Liver (tissue), 8 donors: ENCODE measurements at regions not wholly inside any gene's neighbourhood (a gene's known extent, or its start where the extent isn't known, plus 50 kb on each side); places are given as distances from the start of the nearest gene placed in this dataset.

Experiments used
- DNase-seq: peaks from one replicate; pipeline ENCODE4 v3.0.0-alpha.2; 2017; ENCODE audit warnings: low spot score
- H3K27ac ChIP-seq, 2 donors: one replicate each; pipeline ENCODE4 v1.7.0; 2013; ENCODE audit warnings: inconsistent platforms in 2 of 2, low read length in 2 of 2, control low read depth in 1 of 2, low read depth in 1 of 2, mild to moderate bottlenecking in 1 of 2
- H3K27me3 ChIP-seq, 4 donors: one replicate each; pipeline versions ENCODE4 v1.6.1 to v1.7.0; 2013; ENCODE audit warnings: low read length in 3 of 4, inconsistent platforms in 1 of 4, mild to moderate bottlenecking in 1 of 4, moderate library complexity in 1 of 4; ENCODE audit not compliant: control insufficient read depth in 4 of 4, insufficient read depth in 4 of 4
- H3K36me3 ChIP-seq, 4 donors: one replicate each; pipeline versions ENCODE4 v1.6.1 to v1.7.0; 2013; ENCODE audit warnings: low read length in 3 of 4, mild to moderate bottlenecking in 3 of 4, low read depth in 1 of 4, moderate library complexity in 1 of 4; ENCODE audit not compliant: control insufficient read depth in 4 of 4, insufficient read depth in 3 of 4
- H3K4me1 ChIP-seq, 4 donors: one replicate each; pipeline versions ENCODE4 v1.6.1 to v1.7.0; 2013; ENCODE audit warnings: low read length in 3 of 4, mild to moderate bottlenecking in 3 of 4, moderate library complexity in 1 of 4; ENCODE audit not compliant: control insufficient read depth in 4 of 4, insufficient read depth in 4 of 4
- H3K4me3 ChIP-seq, 3 donors: one replicate each; pipeline versions ENCODE4 v1.6.1 to v1.7.0; 2013; ENCODE audit warnings: low read length in 3 of 3, control low read depth in 1 of 3, low read depth in 1 of 3, mild to moderate bottlenecking in 1 of 3
- H3K9ac ChIP-seq, 2 donors: one replicate each; pipeline ENCODE4 v1.7.0; 2013; ENCODE audit warnings: low read length in 2 of 2, mild to moderate bottlenecking in 2 of 2, moderate library complexity in 2 of 2, control low read depth in 1 of 2, low read depth in 1 of 2
- H3K9me3 ChIP-seq, 4 donors: one replicate each; pipeline versions ENCODE4 v1.6.1 to v1.7.0; 2013; ENCODE audit warnings: low read length in 3 of 4; ENCODE audit not compliant: control insufficient read depth in 4 of 4
- EGR1 ChIP-seq, 2 donors: IDR thresholded peaks; 2 replicates each; pipeline ENCODE4 v1.6.1; 2016 to 2018; ENCODE audit warnings: antibody characterized with exemption in 2 of 2, low read depth in 2 of 2
- FOXA1 ChIP-seq: IDR thresholded peaks from 2 replicates; pipeline ENCODE4 v1.6.1; 2016; ENCODE audit warnings: antibody characterized with exemption
- GABPA ChIP-seq, 2 donors: IDR thresholded peaks in 1 of 2; conservative IDR thresholded peaks in 1 of 2; 2 replicates each; pipeline ENCODE4 v1.6.1; 2016; ENCODE audit warnings: antibody characterized with exemption in 2 of 2, mild to moderate bottlenecking in 1 of 2, moderate library complexity in 1 of 2
- HNF4A ChIP-seq, 2 donors: conservative IDR thresholded peaks; 2 replicates each; pipeline ENCODE4 v1.6.1; 2016; ENCODE audit warnings: antibody characterized with exemption in 2 of 2, mild to moderate bottlenecking in 2 of 2
- HNF4G ChIP-seq: IDR thresholded peaks from 2 replicates; pipeline ENCODE4 v1.6.1; 2016; ENCODE audit warnings: antibody characterized with exemption
- JUND ChIP-seq, 2 donors: IDR thresholded peaks; 2 replicates each; pipeline ENCODE4 v1.6.1; 2016; ENCODE audit warnings: antibody characterized with exemption in 2 of 2
- NR2F2 ChIP-seq: IDR thresholded peaks from 2 replicates; pipeline ENCODE4 v1.6.1; 2016; ENCODE audit warnings: antibody characterized with exemption
- RAD21 ChIP-seq, 2 donors: IDR thresholded peaks; 2 replicates each; pipeline ENCODE4 v1.6.1; 2016; ENCODE audit warnings: antibody characterized with exemption in 2 of 2, mild to moderate bottlenecking in 2 of 2
- REST ChIP-seq: IDR thresholded peaks from 2 replicates; pipeline ENCODE4 v1.6.1; 2016; ENCODE audit warnings: antibody characterized with exemption, mild to moderate bottlenecking
- RXRA ChIP-seq, 2 donors: IDR thresholded peaks; 2 replicates each; pipeline ENCODE4 v1.6.1; 2017 to 2018; ENCODE audit warnings: antibody characterized with exemption in 2 of 2, mild to moderate bottlenecking in 1 of 2
- SP1 ChIP-seq: IDR thresholded peaks from 2 replicates; pipeline ENCODE4 v1.6.1; 2018; ENCODE audit warnings: antibody characterized with exemption, mild to moderate bottlenecking
- TAF1 ChIP-seq: conservative IDR thresholded peaks from 2 replicates; pipeline ENCODE4 v1.6.1; 2016; ENCODE audit warnings: antibody characterized with exemption, mild to moderate bottlenecking
- WGBS: extraction: QIAGEN DNeasy Blood & Tissue Kit; methylation state at CpG from one replicate; pipeline ENCODE4 v1.1.7; 2013; 5-methylcytosine and 5-hydroxymethylcytosine counted together
- TF ChIP-seq, protein P1 (sequence below): IDR thresholded peaks from 2 replicates; pipeline ENCODE4 v1.6.1; 2016; ENCODE audit warnings: antibody characterized with exemption
- TF ChIP-seq, protein P2 (sequence below): IDR thresholded peaks from 2 replicates; pipeline ENCODE4 v1.6.1; 2016; ENCODE audit warnings: antibody characterized with exemption
- TF ChIP-seq, protein P3 (sequence below): IDR thresholded peaks from 2 replicates; pipeline ENCODE4 v1.6.1; 2016; ENCODE audit warnings: antibody characterized with exemption
- TF ChIP-seq, protein P4 (sequence below): fragments of 150-350 bp; IDR thresholded peaks from 2 replicates; pipeline ENCODE4 v1.5.1; 2017; ENCODE audit warnings: improper control_type of control experiment, low read depth, low read length; ENCODE audit not compliant: missing input control
- donor health status: healthy.
- donor health status: healthy.
- donor health status: healthy.
- donor health status: healthy.
- donor health status: healthy.

- TF ChIP-seq, protein P1, sequence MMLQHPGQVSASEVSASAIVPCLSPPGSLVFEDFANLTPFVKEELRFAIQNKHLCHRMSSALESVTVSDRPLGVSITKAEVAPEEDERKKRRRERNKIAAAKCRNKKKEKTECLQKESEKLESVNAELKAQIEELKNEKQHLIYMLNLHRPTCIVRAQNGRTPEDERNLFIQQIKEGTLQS = no peak
- TF ChIP-seq SP1 (no peak), RXRA (IDR thresholded peaks at IDR 0.05) (no peak), TAF1 (no peak), HNF4A (conservative IDR thresholded peaks at IDR 0.05) (no peak), EGR1 (IDR thresholded peaks at IDR 0.05; ENCODE audit: low read depth in 2 of 2) (no peak), JUND (IDR thresholded peaks at IDR 0.05) (no peak), FOXA1 (no peak), NR2F2 (no peak), RAD21 (IDR thresholded peaks at IDR 0.05) (no peak), REST (no peak), HNF4G (no peak)
- TF ChIP-seq, protein P2, sequence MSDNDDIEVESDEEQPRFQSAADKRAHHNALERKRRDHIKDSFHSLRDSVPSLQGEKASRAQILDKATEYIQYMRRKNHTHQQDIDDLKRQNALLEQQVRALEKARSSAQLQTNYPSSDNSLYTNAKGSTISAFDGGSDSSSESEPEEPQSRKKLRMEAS = no peak
- TF ChIP-seq, protein P3, sequence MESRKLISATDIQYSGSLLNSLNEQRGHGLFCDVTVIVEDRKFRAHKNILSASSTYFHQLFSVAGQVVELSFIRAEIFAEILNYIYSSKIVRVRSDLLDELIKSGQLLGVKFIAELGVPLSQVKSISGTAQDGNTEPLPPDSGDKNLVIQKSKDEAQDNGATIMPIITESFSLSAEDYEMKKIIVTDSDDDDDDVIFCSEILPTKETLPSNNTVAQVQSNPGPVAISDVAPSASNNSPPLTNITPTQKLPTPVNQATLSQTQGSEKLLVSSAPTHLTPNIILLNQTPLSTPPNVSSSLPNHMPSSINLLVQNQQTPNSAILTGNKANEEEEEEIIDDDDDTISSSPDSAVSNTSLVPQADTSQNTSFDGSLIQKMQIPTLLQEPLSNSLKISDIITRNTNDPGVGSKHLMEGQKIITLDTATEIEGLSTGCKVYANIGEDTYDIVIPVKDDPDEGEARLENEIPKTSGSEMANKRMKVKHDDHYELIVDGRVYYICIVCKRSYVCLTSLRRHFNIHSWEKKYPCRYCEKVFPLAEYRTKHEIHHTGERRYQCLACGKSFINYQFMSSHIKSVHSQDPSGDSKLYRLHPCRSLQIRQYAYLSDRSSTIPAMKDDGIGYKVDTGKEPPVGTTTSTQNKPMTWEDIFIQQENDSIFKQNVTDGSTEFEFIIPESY = no peak
- TF ChIP-seq, protein P4, sequence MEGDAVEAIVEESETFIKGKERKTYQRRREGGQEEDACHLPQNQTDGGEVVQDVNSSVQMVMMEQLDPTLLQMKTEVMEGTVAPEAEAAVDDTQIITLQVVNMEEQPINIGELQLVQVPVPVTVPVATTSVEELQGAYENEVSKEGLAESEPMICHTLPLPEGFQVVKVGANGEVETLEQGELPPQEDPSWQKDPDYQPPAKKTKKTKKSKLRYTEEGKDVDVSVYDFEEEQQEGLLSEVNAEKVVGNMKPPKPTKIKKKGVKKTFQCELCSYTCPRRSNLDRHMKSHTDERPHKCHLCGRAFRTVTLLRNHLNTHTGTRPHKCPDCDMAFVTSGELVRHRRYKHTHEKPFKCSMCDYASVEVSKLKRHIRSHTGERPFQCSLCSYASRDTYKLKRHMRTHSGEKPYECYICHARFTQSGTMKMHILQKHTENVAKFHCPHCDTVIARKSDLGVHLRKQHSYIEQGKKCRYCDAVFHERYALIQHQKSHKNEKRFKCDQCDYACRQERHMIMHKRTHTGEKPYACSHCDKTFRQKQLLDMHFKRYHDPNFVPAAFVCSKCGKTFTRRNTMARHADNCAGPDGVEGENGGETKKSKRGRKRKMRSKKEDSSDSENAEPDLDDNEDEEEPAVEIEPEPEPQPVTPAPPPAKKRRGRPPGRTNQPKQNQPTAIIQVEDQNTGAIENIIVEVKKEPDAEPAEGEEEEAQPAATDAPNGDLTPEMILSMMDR = no peak
- peaks cover 0 to 4% (median 0%) of the 10 kb centered on the region in 4 donors for H3K27me3 ChIP-seq
- WGBS = 78% methylated on average over 8 of the region's 8 CpGs
- no peaks in the 10 kb centered on the region for H3K9me3 ChIP-seq
- no peak for DNase-seq
- H3K4me1 ChIP-seq = no peaks in the 10 kb centered on the region
- H3K36me3 ChIP-seq = no peaks in the 10 kb centered on the region
- no peak overlapping the region for H3K4me3 ChIP-seq
- H3K27ac ChIP-seq = no peak overlapping the region
- H3K9ac ChIP-seq = no peak overlapping the region
Observed at GRCh38 chr7:42739638-42740037, 172.2 kb downstream of the C7orf25 start.

DNA sequence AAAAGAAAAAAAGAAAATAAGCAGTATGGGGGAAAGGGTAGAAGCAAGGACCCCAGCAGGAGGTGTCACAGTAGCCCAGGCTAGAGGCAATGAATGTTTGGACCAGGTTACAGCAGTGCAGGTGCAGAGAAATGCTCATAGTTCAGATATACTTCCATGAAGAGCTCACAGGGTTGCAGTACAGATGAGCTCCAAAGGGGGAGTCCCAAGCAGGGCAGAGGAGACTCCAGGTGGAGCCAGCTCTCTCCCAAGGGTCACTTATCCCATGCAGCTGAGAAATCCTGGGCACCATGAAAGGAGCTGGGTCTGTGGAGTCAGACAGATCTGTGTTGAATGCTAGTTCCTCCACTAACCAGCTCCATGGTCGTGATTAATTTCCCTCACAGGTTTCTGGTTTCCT is 174.9 kb downstream of the C7orf25 start:
- Histone ChIP-seq H3K27me3 (peaks cover 0 to 4% (median under 1%) of the 10 kb centered on the region in 4 donors), H3K36me3 (no peaks in the 10 kb centered on the region), H3K9ac (no peak overlapping the region), H3K4me3 (no peak overlapping the region), H3K4me1 (no peaks in the 10 kb centered on the region), H3K27ac (no peak overlapping the region), H3K9me3 (no peaks in the 10 kb centered on the region)
- WGBS = 62% methylated on average over 1 of the region's 1 CpG
- DNase-seq = no peak
- TF ChIP-seq TAF1 = no peak
- TF ChIP-seq GABPA (IDR thresholded peaks at IDR 0.05 in 1 of 2, conservative IDR thresholded peaks at IDR 0.05 in 1 of 2) = no peak
- TF ChIP-seq JUND (IDR thresholded peaks at IDR 0.05) = no peak
- no peak for TF ChIP-seq EGR1 (IDR thresholded peaks at IDR 0.05; ENCODE audit: low read depth in 2 of 2)
- TF ChIP-seq, protein P1 = no peak
- TF ChIP-seq RAD21 (IDR thresholded peaks at IDR 0.05) = no peak
- TF ChIP-seq HNF4G = no peak
- TF ChIP-seq FOXA1 = no peak
- TF ChIP-seq SP1 = no peak
- TF ChIP-seq, protein P2 = no peak
- no peak for TF ChIP-seq NR2F2
- no peak for TF ChIP-seq REST
- TF ChIP-seq HNF4A (conservative IDR thresholded peaks at IDR 0.05) = no peak
